GM19395 (cell line): ENCODE measurements at regions not wholly inside any gene's neighbourhood (a gene's known extent, or its start where the extent isn't known, plus 50 kb on each side); places are given as distances from the start of the nearest gene placed in this dataset.
A peak's percentile ranks its signal among the peaks of the same experiment; 100 is the strongest.
"Not testable (repeated sequence)": the region's sequence is repeated elsewhere in the genome, so short reads cannot be mapped to it uniquely, and the experiment has no call there.

Source experiments
- ATAC-seq: cut with Tn5 transposase; IDR thresholded peaks from one replicate; pipeline ENCODE4 v1.9.1; 2021; ENCODE audit warnings: mild to moderate bottlenecking, moderate library complexity; ENCODE audit not compliant: unreplicated experiment

DNA sequence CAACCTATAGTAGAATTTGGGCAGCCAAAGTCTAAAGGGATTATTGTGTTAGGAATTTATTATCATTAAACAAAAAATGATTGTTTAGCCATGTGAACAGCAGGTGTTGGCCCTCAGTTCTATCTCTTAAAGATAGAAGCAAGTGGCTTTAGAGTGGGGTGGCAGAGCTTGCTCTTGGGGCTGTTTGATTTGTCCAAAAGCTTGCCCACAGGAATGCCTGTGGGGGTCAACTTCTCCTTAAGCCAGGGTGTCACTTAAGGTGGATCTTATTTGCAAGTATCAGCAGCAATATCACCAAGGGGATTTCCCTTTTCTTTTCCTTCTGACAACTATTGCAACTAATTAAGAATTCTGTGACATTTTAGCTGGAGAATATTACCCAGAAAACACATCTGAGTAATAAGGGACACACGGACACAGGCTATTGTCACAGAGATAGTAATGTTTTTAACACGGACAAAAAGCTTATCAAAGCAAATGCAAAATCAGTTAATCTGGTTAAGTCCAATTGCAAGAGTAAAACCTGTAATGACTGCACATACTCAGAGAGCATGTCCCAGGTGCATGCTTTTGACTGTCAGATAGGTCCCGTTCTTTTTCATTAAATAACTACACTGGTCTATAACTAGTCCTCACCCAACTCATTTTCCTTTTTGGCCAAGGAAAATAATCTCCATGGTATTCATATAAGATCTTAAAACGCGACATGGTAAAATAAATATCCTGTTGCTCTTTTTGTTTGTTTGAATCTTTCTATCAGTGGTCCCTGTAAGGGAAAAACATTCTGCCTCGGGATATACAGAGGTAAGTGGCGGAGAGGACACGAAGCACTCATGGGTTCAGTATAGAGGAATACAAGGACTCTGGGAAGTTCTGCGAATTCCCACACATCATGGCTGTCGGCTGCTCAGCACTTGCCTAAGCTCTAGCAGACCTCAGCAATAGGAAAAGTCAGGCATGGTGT lies 172.1 kb upstream of the RFC3 start:
- ATAC-seq, result no peak

DNA sequence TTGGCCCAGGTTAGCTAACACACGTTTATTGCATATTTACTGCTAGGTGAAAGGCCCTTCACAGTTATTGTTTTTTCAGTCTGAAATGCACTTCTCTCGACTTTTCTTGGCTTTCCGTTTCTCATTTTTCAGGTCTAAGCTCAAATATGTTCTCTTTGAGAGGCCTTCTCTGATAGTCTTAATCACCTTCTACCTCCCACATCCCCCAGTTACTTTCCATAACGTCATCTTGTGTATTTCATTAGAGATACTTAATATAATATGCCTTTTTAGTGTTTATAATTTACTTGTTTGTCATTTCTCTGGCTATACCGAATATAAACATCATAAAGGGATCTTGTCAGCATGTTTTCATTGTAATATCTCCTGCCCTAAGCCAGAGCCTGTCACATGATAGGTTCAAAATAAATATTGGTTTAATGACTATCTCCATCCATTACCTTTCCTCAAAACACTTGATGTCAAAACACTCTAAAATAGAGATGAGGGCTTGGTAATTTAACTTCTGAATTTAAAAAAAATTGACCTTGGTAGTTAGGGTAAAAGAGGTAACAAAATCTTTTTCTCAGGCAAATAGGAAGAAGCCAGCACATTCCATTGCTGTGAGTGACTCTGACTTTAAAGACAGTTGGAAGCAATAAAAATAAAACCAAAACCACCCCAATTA lies 168.6 kb upstream of the RFC3 start:
- no peak for ATAC-seq

DNA sequence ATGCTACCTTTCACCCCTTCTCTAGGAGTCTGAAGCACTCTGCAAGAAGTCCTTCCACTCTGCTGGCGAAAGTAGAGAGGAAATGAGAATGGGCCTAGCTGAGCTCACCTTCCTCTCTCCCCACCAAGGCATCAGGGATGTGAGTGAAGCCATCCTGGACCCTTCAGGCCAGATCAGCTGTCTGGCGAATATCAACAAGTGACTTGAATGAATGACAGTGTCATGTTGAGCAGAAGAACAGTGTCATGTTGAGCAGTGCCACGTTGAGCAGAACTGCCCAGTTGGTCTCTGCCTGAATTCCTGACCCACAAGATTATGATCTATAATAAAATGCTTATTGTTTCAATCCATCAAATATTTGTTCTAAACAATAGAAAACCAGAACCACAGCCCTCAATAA lies 166.2 kb upstream of the RFC3 start:
- ATAC-seq, result no peak

DNA sequence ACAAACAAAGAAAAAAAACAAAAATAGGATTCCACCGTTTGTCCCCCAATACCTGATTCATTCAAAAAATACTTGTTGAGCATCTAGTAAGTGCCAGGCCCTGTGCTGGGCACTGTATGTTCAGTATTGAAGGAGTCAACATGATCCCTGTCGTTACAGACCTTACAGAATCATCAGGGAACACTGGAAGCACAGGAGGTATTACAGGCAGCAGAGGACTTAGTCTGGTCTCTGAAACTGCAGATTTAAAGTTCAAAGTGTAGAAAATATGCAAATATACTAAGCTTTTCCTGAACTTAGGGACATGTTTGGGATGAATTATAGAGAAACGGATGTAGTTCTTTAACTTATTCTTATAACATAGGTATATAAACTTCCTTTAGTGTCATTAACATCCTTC lies 160.7 kb upstream of the RFC3 start:
- no peak for ATAC-seq

DNA sequence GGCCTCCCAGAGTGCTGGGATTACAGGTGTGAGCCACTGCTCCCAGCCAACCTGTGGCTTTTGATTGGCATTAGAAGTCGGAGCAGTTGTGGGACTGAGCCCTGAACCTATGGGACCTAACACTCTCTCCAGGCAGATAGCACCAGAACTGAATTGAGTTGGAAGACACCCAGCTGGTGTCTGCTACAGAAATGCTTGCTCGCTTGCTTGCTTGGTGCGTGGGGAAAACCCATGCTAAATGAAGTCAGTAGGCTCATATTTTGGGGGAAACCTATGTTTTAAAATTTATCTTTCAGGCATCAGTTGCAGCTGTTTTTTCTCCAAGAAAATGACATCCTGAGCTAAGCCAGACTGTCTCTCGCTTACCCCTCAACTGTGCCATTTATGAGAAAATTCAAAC lies 158.5 kb upstream of the RFC3 start:
- ATAC-seq, result no peak

GRCh38 chr13:33659894-33660293 lies 158.1 kb upstream of the RFC3 start:
- no peak for ATAC-seq

GRCh38 chr13:33662392-33662791 lies 155.6 kb upstream of the RFC3 start:
- no peak for ATAC-seq

DNA sequence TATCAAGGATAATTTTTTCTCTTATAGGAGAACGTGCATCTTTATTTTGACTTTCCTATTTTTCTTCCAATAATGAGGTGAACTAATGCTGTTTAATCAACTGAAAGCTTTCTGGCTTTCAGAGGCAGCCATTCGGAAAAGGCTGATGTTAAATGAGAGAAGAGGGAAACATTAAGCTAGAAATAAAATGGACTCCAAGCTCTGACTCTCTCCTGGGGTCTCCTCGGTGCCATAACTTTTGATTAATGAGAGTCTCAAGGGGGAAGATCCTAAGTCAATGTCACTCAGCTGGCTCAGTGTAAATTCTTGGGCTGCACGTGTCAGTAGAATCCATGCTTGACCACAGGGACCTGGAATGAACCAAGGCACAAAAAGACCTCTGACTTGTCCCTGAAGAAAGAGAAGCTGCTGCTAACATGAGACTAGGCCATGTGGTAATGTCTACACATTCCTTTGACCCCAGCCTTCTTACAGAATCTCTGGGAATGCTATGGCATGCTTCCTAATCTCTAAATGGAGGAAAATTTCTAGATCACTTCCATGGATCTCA lies 152.2 kb upstream of the RFC3 start:
- ATAC-seq, result no peak

GRCh38 chr13:33671560-33671959 lies 146.4 kb upstream of the RFC3 start:
- ATAC-seq, result no peak

- ATAC-seq, result not testable (repeated sequence)
These were observed 145.9 kb upstream of the RFC3 start for GRCh38 chr13:33672022-33672421.

DNA sequence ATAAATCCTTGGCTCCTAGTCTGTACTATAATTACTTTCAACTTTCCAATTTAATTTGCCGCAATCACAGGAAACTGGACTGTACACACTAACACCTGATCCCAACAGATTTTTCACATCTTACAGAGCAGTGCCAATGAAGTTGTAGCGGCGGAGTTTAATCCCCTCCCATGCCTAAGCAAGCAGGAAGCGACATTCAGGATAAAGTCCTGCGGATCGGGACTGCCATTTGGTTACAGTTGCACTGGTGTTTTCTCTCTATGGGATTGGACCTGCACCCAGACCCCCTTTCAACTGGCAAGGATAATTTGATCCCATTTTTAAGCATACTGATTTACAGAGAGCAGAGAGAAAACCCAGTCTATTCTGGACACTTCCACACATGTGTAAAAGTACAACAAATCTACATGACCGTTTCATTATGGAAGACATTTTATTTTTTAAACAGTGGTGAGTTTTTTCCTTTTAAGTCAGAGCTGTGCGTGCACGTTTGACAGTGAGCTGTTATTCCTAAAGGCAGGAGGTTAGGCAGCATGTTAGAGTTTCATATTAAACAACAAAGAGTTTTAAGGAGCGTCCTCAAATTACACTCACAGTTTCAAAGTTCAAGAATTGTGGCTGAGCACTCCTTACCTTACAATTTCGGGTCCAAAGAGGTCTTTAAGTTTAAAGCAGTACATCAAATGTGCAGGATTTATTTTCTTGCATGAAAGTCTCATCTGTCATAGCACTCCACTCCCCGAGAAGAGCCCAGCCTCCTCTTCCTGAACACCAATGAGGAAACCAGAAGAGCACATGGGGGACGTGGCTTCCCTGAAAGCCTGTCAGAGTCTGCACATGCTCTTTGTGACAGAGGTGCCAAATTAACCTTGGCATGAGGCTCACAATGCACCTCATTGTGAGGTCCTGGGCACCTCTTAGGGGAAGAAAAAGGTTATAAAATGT lies 141.6 kb upstream of the RFC3 start:
- no peak for ATAC-seq

DNA sequence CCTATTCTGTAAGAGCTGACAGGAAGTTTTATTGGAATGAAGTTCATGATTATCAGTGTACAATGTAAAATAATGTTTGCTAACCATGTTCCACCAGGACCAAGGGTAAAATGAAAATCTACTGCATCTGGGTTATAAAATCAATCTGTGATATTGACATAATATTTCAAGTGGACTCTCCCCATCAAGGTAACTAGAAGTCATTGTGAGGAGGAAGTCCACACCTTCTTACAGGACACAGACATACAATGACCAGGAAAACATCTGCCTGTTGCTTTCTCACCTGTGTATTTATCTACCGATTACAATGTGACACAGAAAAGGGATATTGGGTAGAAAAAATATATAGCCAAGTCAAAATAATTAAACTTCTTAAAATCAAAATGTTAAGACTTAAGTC lies 140.7 kb upstream of the RFC3 start:
- no peak for ATAC-seq

DNA sequence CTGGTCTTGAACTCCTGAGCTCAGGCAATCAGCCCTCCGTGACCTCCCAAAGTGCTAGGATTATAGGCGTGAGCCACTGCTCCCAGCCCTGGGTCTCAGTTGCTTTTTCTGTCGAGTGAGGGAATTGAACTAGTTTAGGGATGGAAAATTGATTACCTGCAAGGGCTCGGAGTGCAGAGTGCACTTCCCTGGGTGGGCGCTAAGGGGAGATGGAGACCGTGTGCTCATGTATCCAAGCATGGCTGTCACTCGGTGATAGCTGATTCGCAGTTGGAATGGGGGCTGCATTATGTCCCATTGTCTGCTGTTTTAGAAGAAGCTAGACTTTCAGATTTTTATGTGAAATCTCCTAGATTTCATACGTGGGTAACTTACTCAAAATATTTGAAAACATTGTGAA lies 139.9 kb upstream of the RFC3 start:
- no peak for ATAC-seq

GRCh38 chr13:33678906-33679657 lies 138.9 kb upstream of the RFC3 start:
- ATAC-seq, result peak; percentile 93

GRCh38 chr13:33679658-33680012 lies 138.3 kb upstream of the RFC3 start:
- peak; percentile 11 for ATAC-seq

DNA sequence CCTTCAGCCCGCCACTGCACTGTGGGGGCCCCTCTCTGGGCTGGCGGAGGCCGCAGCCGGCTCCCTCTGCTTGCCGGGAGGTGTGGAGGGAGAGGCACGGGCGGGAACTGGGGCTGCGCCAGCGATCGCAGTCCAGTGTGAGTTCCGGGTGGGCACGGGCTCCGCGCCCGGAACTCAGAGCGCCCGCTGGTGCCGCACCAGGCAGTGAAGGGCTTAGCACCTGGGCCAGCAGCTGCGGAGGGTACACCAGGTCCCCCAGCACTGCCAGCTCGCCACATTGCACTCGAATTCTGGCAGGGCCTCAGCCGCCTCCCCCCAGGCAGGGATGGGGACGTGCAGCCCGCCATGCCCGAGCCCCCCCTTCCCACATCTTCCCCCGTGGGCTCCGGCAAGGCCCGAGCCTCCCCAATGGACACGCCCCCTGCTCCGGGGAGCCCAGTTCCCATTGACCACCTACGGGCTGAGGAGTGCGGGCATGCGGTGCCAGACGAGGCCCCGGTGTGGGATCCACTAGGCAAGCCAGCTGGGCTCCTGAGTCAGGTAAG lies 135.9 kb upstream of the RFC3 start:
- no peak for ATAC-seq

- ATAC-seq, result not testable (repeated sequence)
These were observed 135.3 kb upstream of the RFC3 start for GRCh38 chr13:33682646-33683045.

- ATAC-seq, result no peak
These were observed 134.6 kb upstream of the RFC3 start for GRCh38 chr13:33683376-33683775.

DNA sequence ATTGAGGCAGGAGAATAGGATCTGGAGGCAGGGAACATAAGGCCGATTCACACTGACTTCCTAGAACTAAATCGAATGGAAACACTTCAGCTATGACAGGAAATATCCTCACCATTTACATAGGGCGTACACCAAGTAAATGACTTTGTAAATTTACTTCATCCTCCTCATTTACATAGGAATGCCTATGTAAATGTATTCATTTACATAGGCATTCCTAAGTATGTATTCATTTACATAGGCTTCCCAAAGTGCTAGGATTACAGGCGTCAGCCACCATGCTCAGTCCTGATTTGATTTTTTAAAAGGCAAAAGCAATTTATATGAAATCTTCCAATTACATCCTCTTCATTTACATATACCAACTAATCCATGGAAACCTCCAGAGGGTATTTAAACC lies 133.1 kb upstream of the RFC3 start:
- no peak for ATAC-seq
